ENCODE measurements at regions not wholly inside any gene's neighbourhood (a gene's known extent, or its start where the extent isn't known, plus 50 kb on each side); places are given as distances from the start of the nearest gene placed in this dataset.

GRCh38 chrX:116628464-116628863 is 165.7 kb upstream of the CT83 start:
- no peak overlapping the region for H3K4me3 ChIP-seq
- TF ChIP-seq POLR2A (IDR thresholded peaks at IDR 0.05) (no peak), CTCF (IDR thresholded peaks at IDR 0.05) (no peak)
- ATAC-seq (no peak), DNase-seq (no peak)
- H3K4me1 ChIP-seq = no peaks in the 10 kb centered on the region
- H3K27me3 ChIP-seq = no peaks in the 10 kb centered on the region
- intact Hi-C loops (cut with DNase I) = no loop called here
- WGBS (ENCODE audit: insufficient coverage, low coverage, low lambda C conversion rate, missing lambda C conversion rate) = no CpG with 5 or more reads among the region's 1 CpG
- no peak overlapping the region for H3K27ac ChIP-seq
- no peaks in the 10 kb centered on the region for H3K9me3 ChIP-seq
- no peaks in the 10 kb centered on the region for H3K36me3 ChIP-seq

GRCh38 chrX:116618546-116618945 is 155.8 kb upstream of the CT83 start:
- H3K9me3 ChIP-seq = no peaks in the 10 kb centered on the region
- no peak overlapping the region for H3K4me3 ChIP-seq
- 35% methylated on average over 1 of the region's 1 CpG for WGBS (ENCODE audit: insufficient coverage, low coverage, low lambda C conversion rate, missing lambda C conversion rate)
- no peaks in the 10 kb centered on the region for H3K27me3 ChIP-seq
- no peak overlapping the region for H3K27ac ChIP-seq
- TF ChIP-seq CTCF (IDR thresholded peaks at IDR 0.05) (no peak), POLR2A (IDR thresholded peaks at IDR 0.05) (no peak)
- ATAC-seq (no peak), DNase-seq (no peak)
- H3K4me1 ChIP-seq = no peaks in the 10 kb centered on the region
- no peaks in the 10 kb centered on the region for H3K36me3 ChIP-seq
- intact Hi-C loops (cut with DNase I) = no loop called here

GRCh38 chrX:116607776-116608175 is 145.0 kb upstream of the CT83 start:
- Histone ChIP-seq H3K4me1 (no peaks in the 10 kb centered on the region), H3K4me3 (no peak overlapping the region), H3K36me3 (no peaks in the 10 kb centered on the region), H3K9me3 (no peaks in the 10 kb centered on the region), H3K27ac (no peak overlapping the region), H3K27me3 (no peaks in the 10 kb centered on the region)
- no peak for DNase-seq
- TF ChIP-seq POLR2A (IDR thresholded peaks at IDR 0.05) (no peak), CTCF (IDR thresholded peaks at IDR 0.05) (no peak)
- 9% methylated on average over 1 of the region's 1 CpG for WGBS (ENCODE audit: insufficient coverage, low coverage, low lambda C conversion rate, missing lambda C conversion rate)
- ATAC-seq = no peak
- intact Hi-C loops (cut with DNase I) = no loop called here

GRCh38 chrX:116605576-116605975 is 142.8 kb upstream of the CT83 start:
- H3K27ac ChIP-seq = no peak overlapping the region
- WGBS (ENCODE audit: insufficient coverage, low coverage, low lambda C conversion rate, missing lambda C conversion rate) = 33% methylated on average over 1 of the region's 1 CpG
- no peak for ATAC-seq
- DNase-seq = peak in 1 of 3 donors; percentile 51
- no peaks in the 10 kb centered on the region for H3K27me3 ChIP-seq
- TF ChIP-seq POLR2A (IDR thresholded peaks at IDR 0.05) (no peak), CTCF (IDR thresholded peaks at IDR 0.05) (no peak)
- no peak overlapping the region for H3K4me3 ChIP-seq
- H3K4me1 ChIP-seq = no peaks in the 10 kb centered on the region
- intact Hi-C loops (cut with DNase I) = no loop called here
- H3K9me3 ChIP-seq = no peaks in the 10 kb centered on the region
- H3K36me3 ChIP-seq = no peaks in the 10 kb centered on the region

- H3K9me3 ChIP-seq = no peaks in the 10 kb centered on the region
- H3K4me1 ChIP-seq = no peaks in the 10 kb centered on the region
- no peak overlapping the region for H3K4me3 ChIP-seq
- H3K27ac ChIP-seq = no peak overlapping the region
- intact Hi-C loops (cut with DNase I) = no loop called here
- no peak for TF ChIP-seq CTCF (IDR thresholded peaks at IDR 0.05)
- TF ChIP-seq POLR2A (IDR thresholded peaks at IDR 0.05) = no peak
- 41% methylated on average over 1 of the region's 1 CpG for WGBS (ENCODE audit: insufficient coverage, low coverage, low lambda C conversion rate, missing lambda C conversion rate)
- DNase-seq (no peak), ATAC-seq (no peak)
- no peaks in the 10 kb centered on the region for H3K27me3 ChIP-seq
- H3K36me3 ChIP-seq = no peaks in the 10 kb centered on the region
These were observed 133.2 kb upstream of the CT83 start for GRCh38 chrX:116596010-116596409.
